Left ventricle myocardium inferior (tissue), 1 donor: ENCODE measurements at regions not wholly inside any gene's neighbourhood (a gene's known extent, or its start where the extent isn't known, plus 50 kb on each side); places are given as distances from the start of the nearest gene placed in this dataset.
"Not testable (repeated sequence)": the region's sequence is repeated elsewhere in the genome, so short reads cannot be mapped to it uniquely, and the experiment has no call there.

Source experiments
- DNase-seq: peaks from one replicate; pipeline ENCODE4 v3.0.0-alpha.2; 2020
- H3K27ac ChIP-seq: fragments of 200-600 bp; replicated peaks from 2 replicates; pipeline ENCODE4 v1.8.0; 2021
- H3K27me3 ChIP-seq: fragments of 200-600 bp; 2 replicates; pipeline ENCODE4 v1.8.0; 2021; ENCODE audit warnings: low read depth
- H3K36me3 ChIP-seq: fragments of 200-600 bp; 2 replicates; pipeline ENCODE4 v1.8.0; 2021
- H3K4me1 ChIP-seq: fragments of 200-600 bp; 2 replicates; pipeline ENCODE4 v1.8.0; 2021
- H3K4me3 ChIP-seq: fragments of 200-600 bp; 2 replicates; pipeline ENCODE4 v1.8.0; 2021; ENCODE audit warnings: mild to moderate bottlenecking, moderate library complexity
- H3K9me3 ChIP-seq: fragments of 200-600 bp; replicated peaks from 2 replicates; pipeline ENCODE4 v1.8.0; 2021
- CTCF ChIP-seq: fragments of 200-600 bp; IDR thresholded peaks from 2 replicates; pipeline ENCODE4 v1.8.0; 2021; ENCODE audit warnings: antibody characterized with exemption, mild to moderate bottlenecking, borderline replicate concordance
- intact Hi-C: fragments of 100-400 bp; cut with micrococcal nuclease; formaldehyde crosslinking; loops from one replicate; pipeline ENCODE4 v1.11.0; 2022
- donor health status: DM: no; HTN: yes; CAD: no; lungs with severe emphysema.

DNA sequence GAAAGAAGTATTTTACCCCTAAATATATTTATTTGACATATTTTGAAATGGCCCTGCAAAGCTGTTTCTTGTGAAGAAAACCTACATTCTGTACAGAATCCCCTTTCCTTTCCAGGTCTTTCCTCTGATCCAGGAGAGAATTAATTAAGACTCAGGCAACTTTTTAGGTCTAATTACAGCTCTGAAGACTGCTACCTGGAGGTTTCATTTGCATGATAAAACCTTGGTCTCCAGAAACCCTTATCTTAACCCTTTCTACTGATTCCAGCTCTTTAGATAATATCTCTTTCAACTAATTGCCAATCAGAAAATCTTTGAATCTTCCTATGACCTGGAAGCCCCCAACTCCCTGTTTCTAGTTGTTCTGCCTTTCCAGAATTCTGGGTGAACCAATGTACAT lies 224.0 kb downstream of the FAM47A start:
- intact Hi-C loops: no loop called here
- H3K36me3 ChIP-seq: no peaks in the 10 kb centered on the region
- no peak for TF ChIP-seq CTCF
- DNase-seq: no peak
- no peak overlapping the region for H3K27ac ChIP-seq
- H3K4me3 ChIP-seq: no peak overlapping the region
- no peaks in the 10 kb centered on the region for H3K27me3 ChIP-seq
- no peaks in the 10 kb centered on the region for H3K9me3 ChIP-seq
- H3K4me1 ChIP-seq: no peaks in the 10 kb centered on the region

DNA sequence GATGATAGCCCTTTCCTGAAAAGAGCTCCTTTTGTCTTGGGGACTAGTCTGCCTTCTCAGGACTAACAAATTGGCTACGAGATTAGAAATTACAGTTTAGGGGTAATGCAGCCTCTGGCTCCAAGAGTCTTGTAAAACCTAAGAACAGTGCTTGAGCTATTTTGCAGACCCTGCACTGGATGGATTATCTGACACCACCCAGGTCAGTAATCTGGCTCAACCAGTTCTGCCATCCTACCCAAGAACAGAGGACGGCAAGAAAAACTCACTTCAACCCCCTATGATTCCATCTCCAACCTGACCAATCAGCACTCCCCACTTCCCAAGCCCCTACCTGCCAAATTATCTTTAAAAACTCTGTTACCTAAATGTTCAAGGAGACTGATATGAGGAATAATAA lies 225.1 kb downstream of the FAM47A start:
- no peak overlapping the region for H3K27ac ChIP-seq
- H3K27me3 ChIP-seq: no peaks in the 10 kb centered on the region
- intact Hi-C loops: no loop called here
- H3K9me3 ChIP-seq: no peaks in the 10 kb centered on the region
- no peak overlapping the region for H3K4me3 ChIP-seq
- DNase-seq: no peak
- no peaks in the 10 kb centered on the region for H3K36me3 ChIP-seq
- no peak for TF ChIP-seq CTCF
- no peaks in the 10 kb centered on the region for H3K4me1 ChIP-seq

DNA sequence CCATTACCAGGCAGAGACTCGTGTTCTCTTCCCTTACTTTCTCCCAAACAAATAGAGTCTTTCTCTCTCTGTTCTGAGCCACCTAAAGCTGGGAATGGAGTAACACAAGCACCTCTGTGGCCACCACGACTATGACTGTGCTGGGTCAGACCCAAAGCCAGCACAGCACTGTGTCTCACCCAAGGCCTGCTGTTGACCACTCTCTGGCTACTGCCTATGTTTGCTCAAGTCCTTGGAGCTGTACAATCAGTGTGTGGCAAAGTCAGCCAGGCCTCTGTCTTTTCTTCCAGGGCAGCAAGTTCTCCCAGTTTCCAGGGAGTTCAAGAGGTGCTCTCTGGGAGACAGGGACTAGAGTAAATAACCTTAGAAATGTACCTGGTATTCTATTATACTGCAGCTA lies 239.4 kb downstream of the FAM47A start:
- no peaks in the 10 kb centered on the region for H3K9me3 ChIP-seq
- no peak for TF ChIP-seq CTCF
- no peak overlapping the region for H3K27ac ChIP-seq
- H3K4me3 ChIP-seq: no peak overlapping the region
- no peaks in the 10 kb centered on the region for H3K36me3 ChIP-seq
- H3K4me1 ChIP-seq: no peaks in the 10 kb centered on the region
- DNase-seq: no peak
- intact Hi-C loops: no loop called here
- no peaks in the 10 kb centered on the region for H3K27me3 ChIP-seq

- no peaks in the 10 kb centered on the region for H3K9me3 ChIP-seq
- H3K27ac ChIP-seq: no peak overlapping the region
- no peaks in the 10 kb centered on the region for H3K4me1 ChIP-seq
- no peak for TF ChIP-seq CTCF
- no peak for DNase-seq
- no peaks in the 10 kb centered on the region for H3K36me3 ChIP-seq
- no peak overlapping the region for H3K4me3 ChIP-seq
- intact Hi-C loops: no loop called here
- H3K27me3 ChIP-seq: no peaks in the 10 kb centered on the region
Observed at GRCh38 chrX:33855251-33855650, 276.9 kb downstream of the FAM47A start.

GRCh38 chrX:33852146-33852545 lies 280.0 kb downstream of the FAM47A start:
- H3K27me3 ChIP-seq, DNase-seq, H3K27ac ChIP-seq, intact Hi-C loops, H3K9me3 ChIP-seq, H3K4me3 ChIP-seq, H3K36me3 ChIP-seq, H3K4me1 ChIP-seq: not testable (repeated sequence)

DNA sequence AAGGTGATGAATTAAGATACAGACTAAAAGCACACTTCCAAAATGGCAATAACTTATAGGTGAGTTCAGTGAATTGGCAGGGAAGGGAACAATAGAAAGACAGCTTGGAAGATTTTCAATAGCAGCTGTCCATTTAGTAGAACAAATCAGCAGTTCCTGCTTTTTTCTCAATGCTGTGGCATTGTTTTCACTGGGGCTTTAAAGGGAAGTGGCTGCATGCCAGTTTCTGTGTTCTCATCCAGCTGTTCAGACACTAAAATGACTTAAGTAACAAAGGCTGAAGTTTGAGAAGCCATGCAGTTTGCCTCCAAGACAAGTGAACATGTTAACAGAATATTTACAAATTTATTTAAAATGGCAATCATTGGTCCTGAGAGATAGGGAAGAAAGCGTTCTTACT lies 291.9 kb downstream of the FAM47A start:
- Histone ChIP-seq H3K4me3 (no peak overlapping the region), H3K9me3 (peaks cover 11% of the 10 kb centered on the region), H3K27me3 (no peaks in the 10 kb centered on the region), H3K4me1 (no peaks in the 10 kb centered on the region), H3K36me3 (no peaks in the 10 kb centered on the region), H3K27ac (no peak overlapping the region)
- intact Hi-C loops: no loop called here
- DNase-seq: no peak
- no peak for TF ChIP-seq CTCF
